Fibroblast of peridontal ligament (primary cell): ENCODE measurements at regions not wholly inside any gene's neighbourhood (a gene's known extent, or its start where the extent isn't known, plus 50 kb on each side); places are given as distances from the start of the nearest gene placed in this dataset.

Experiments used
- DNase-seq: peaks from one replicate; pipeline ENCODE4 v3.0.0-alpha.2; 2010; ENCODE audit errors: extremely low read depth

DNA sequence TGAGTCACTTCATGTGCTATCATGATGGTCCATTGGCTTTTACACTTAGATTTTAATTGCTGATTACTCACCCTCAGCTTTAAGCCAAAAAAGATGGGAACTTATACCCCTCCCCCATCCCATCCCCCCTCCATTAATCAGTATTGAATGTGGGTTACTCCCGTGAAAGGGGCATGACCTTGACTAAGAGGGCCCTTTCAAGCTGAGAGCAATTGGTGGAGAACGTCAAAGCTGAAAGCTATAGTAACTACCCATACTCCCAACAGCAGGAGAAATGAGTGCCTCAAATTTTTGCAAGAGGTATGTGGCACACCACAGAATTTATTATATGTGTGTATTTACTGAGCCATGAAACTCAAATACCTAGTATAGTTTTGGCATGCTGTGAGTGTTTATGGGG, 99.7 kb upstream of the CDH8 start:
- no peak for DNase-seq

DNA sequence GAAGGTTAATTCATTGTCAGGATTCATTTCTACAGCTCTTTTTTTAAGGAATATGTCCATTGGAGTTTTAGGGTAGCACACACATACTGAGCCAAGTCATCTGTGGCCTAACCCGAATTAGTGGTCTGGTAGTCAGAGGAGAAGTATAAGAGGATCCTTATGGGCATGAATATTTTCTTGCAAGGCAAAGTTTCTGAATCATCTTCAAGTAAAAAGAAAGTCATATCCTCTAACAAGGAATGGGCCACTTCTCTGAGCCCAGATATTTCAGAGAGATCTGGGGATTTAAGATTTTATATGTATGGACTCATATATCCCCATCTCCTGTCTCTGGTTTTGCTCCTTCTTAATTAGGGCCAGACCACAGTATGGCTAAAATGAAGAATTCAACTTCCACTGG, 99.2 kb upstream of the CDH8 start:
- DNase-seq, result no peak

DNA sequence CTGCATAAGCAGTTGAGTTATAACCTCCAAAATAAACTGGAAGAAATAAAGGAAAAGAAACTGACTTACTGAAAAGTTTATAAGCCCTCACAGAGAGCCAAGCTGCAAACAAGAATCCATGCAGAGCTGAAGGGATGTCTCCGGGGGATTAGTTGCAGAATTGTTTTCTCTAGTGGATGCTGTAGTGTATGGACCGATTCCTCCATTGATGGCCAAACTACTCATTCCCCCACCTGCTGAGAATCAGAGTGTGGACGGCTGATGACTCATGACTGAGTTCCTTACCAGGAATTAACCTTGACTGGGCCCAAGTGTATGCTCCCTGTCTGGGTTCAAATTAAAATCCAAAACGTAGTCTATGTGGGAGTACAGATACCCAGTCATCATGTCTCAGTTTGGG, 93.9 kb upstream of the CDH8 start:
- DNase-seq, result no peak

DNA sequence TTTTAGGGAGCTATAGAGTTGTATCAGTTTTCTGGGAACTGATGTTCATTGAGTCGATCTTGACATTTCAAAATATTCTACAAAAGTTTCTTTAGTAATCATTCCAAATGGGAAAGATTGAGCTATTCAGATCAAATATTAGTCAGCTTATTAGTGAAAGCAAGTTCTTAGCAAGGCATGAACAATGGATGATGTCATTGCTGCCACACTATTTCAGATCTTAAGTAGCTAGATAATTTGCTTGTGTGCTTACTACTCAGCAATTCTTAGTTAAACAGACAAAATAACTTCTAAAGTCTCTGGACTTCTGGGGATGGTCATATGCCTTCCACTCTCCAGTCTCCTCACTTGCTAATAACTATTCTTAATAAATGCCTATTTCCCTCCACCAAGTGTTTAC, 69.0 kb upstream of the CDH8 start:
- DNase-seq, result no peak

DNA sequence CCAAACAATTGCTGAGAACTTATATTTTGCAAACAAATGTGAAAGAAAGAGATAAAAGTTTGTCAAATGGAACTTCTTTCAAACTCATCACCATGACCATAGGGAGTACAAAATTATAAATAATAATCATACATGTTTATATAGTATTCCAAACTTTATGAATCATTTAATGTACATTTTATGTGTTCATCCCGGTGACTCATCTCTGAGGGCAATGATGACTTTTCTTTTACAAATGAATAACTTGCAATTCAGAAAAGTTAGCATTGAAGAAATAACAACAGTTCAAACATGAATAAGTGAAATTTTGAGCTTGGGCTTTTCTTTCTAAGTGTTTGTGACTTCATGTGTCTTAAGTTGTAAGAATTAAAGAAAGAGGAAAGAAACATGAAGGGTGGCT, 66.3 kb upstream of the CDH8 start:
- no peak for DNase-seq

DNA sequence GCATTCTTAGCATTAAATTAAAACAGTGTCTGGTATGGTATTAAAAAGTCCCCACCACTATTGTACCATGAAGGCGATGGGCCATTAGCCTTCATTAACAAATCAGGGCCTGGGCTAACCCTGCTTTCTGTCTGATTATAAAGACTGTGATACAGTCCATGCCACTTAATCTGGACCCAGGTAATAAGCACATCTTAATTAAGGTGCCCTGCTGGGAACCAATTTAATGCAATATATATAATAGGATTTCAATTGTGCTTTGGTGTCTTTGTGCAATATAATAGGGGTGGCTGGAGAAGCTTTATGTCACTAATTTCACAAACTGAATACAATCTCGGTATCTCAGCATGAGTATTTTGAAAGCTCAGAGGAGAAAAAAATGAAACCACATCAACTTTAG, 64.4 kb upstream of the CDH8 start:
- no peak for DNase-seq

DNA sequence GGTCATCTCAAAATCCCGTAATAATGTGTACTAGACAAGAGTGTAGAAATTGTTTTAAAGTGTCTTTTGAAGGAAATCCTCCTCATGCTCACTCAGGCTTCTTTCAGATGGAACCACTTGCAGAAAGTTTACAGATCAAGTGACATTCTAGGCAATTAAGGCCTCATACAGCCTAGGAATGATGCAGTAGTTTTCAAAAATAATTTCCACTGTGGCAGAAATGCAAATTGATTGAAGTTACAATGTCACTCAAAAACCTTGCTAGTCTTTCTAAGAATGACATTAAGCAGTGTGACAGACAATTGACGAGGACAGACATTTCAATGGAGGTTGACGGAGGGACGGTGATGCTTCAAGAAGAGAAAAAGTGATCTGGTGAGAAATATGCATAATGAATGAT, 53.5 kb upstream of the CDH8 start:
- DNase-seq, result no peak

DNA sequence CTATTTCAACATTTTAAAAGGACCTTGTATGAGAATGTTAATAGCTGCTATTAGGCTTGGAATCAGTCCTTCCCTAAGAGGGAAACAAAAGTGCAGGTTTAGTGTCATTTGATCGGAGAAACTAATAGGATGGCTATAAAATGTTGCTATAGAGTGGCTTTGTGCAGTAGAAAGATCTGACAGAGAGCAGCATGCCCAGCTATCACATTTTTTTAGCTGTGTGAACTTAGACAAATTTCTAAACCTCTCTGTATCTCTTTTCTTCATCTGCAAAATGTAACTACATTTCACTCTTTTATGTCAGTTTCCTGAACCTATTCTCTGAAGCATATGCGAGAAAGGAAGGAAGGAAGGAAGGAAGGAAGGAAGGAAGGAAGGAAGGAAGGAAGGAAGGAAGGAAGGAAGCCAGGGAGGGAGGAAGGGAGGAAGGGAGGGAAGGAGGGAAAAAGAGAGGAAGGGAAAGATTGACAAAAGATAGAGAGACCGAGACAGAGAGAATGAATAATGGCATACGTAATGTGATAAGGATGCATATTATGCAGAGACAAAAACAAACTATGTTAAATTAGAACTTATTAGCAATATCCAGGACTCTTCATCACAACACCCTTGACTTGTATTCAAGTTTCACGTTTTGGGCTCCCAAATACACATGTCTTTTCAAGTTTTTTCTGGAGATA, 52.6 kb upstream of the CDH8 start:
- no peak for DNase-seq
